HepG2 (cell line): ENCODE measurements at regions not wholly inside any gene's neighbourhood (a gene's known extent, or its start where the extent isn't known, plus 50 kb on each side); places are given as distances from the start of the nearest gene placed in this dataset.

Experiments
- ATAC-seq: fragments of 200-7000 bp; cut with Tn5 transposase; 3 replicates; pipeline ENCODE4 v1.9.1; 2020; ENCODE audit warnings: mild to moderate bottlenecking, moderate library complexity
- BruUV-seq: library from RNA; stranded (reverse); fragments of 400-500 nt; replicated peaks from 2 replicates; lab custom pipeline; 2021; lab: Mats Ljungman, UMichigan
- CTCF ChIA-PET: fragments of 300-600 bp; formaldehyde crosslinking; extraction: SDS; loops from one replicate; lab custom pipeline; 2021; ENCODE audit warnings: low total read pairs, inconsistent platforms, low intra/inter-chr PET ratio; lab: Yijun Ruan, JAX
- POLR2A ChIA-PET: fragments of 350-600 bp; sonication (Branson Sonifier 250); formaldehyde crosslinking; loops from one replicate; lab custom pipeline; 2020; ENCODE audit warnings: antibody characterized with exemption, inconsistent platforms; lab: Yijun Ruan, JAX
- DNase-seq: peaks from one replicate; pipeline ENCODE4 v3.0.0-alpha.2; 2015; ENCODE audit warnings: low spot score
- FAIRE-seq: peaks from 3 replicates; lab custom pipeline; 2011; peaks lifted over from hg19 to GRCh38; lab: Jason Lieb, UNC
- H2AFZ ChIP-seq: one replicate; pipeline ENCODE4 v1.6.1; 2011; ENCODE audit warnings: low read length, inconsistent platforms
- H3K27ac ChIP-seq: fragments of 300-600 bp; 3 replicates; pipeline ENCODE4 v1.8.0; 2011; ENCODE audit warnings: mixed run types, mild to moderate bottlenecking, mixed read lengths, low read length, inconsistent platforms; ENCODE audit not compliant: insufficient read depth; ENCODE audit errors: extremely low read length
- H3K27me3 ChIP-seq, 2 experiments: fragments of 200-600 bp in 1 of 2; 2 replicates in 1 of 2; 3 replicates in 1 of 2; pipeline versions ENCODE4 v1.6.0 to v1.8.0; 2011; ENCODE audit warnings: low read length in 2 of 2, mild to moderate bottlenecking in 2 of 2, moderate library complexity in 2 of 2, inconsistent platforms in 1 of 2; ENCODE audit not compliant: insufficient read depth in 2 of 2, control insufficient read depth in 1 of 2
- H3K36me3 ChIP-seq, 2 experiments: fragments of 200-600 bp in 1 of 2; replicated peaks in 1 of 2; 2 replicates in 1 of 2; 3 replicates in 1 of 2; pipeline versions ENCODE4 v1.5.1 to v1.8.0; 2011; ENCODE audit warnings: low read length in 2 of 2, inconsistent platforms in 1 of 2; ENCODE audit not compliant: insufficient read depth in 2 of 2, control insufficient read depth in 1 of 2
- H3K4me1 ChIP-seq: 2 replicates; pipeline ENCODE4 v1.5.1; 2012; ENCODE audit warnings: low read length, inconsistent platforms; ENCODE audit not compliant: insufficient read depth
- H3K4me2 ChIP-seq: 2 replicates; pipeline ENCODE4 v1.6.0; 2011; ENCODE audit warnings: low read depth, low read length, inconsistent platforms
- H3K4me3 ChIP-seq, 3 experiments: fragments of 200-600 bp in 1 of 3; sonication (generic), shearing (Covaris generic) in 1 of 3; replicated peaks in 1 of 3; 2 replicates each; pipeline ENCODE4 v1.5.1; 2011 to 2016; ENCODE audit warnings: low read length in 3 of 3, inconsistent platforms in 2 of 3, low read depth in 2 of 3, mild to moderate bottlenecking in 2 of 3, control low read depth in 1 of 3, mixed read lengths in 1 of 3; ENCODE audit not compliant: insufficient read depth in 1 of 3
- H3K79me2 ChIP-seq: one replicate; pipeline ENCODE4 v1.6.1; 2011; ENCODE audit warnings: low read length, inconsistent platforms; ENCODE audit not compliant: insufficient read depth
- H3K9ac ChIP-seq: 2 replicates; pipeline ENCODE4 v1.6.0; 2011; ENCODE audit warnings: mild to moderate bottlenecking, low read depth, low read length, inconsistent platforms; ENCODE audit not compliant: insufficient read depth
- H3K9me3 ChIP-seq: 2 replicates; pipeline ENCODE4 v1.5.1; 2012; ENCODE audit warnings: mild to moderate bottlenecking, low read length
- H4K20me1 ChIP-seq: 2 replicates; pipeline ENCODE4 v1.6.0; 2011; ENCODE audit warnings: inconsistent platforms, mild to moderate bottlenecking, low read length, moderate library complexity; ENCODE audit not compliant: insufficient read depth
- CHD2 ChIP-seq: IDR thresholded peaks from 2 replicates; pipeline ENCODE4 v1.6.1; 2011; ENCODE audit warnings: low read depth, low read length, improper control_type of control experiment
- FUBP1 ChIP-seq: sonication (generic); formaldehyde crosslinking; IDR thresholded peaks from 2 replicates; pipeline ENCODE4 v1.5.1; 2020; ENCODE audit warnings: missing genetic modification reagents, mild to moderate bottlenecking, borderline replicate concordance
- GLI4 ChIP-seq: sonication (generic); formaldehyde crosslinking; IDR thresholded peaks from 2 replicates; pipeline ENCODE4 v1.5.1; 2020; ENCODE audit warnings: missing genetic modification reagents, mild to moderate bottlenecking, moderate library complexity, borderline replicate concordance
- HCFC1 ChIP-seq: fragments of 150-350 bp; IDR thresholded peaks from 2 replicates; pipeline ENCODE4 v1.6.1; 2014; ENCODE audit warnings: low read depth, low read length
- NR2F6 ChIP-seq, 2 experiments: IDR thresholded peaks; 2 replicates each; pipeline ENCODE4 v1.6.1; 2016; ENCODE audit warnings: antibody characterized with exemption in 1 of 2, mild to moderate bottlenecking in 1 of 2
- SRF ChIP-seq: IDR thresholded peaks from 2 replicates; pipeline ENCODE4 v1.6.1; 2011; ENCODE audit warnings: mild to moderate bottlenecking, low read depth, low read length, moderate library complexity
- TEAD3 ChIP-seq: optimal IDR thresholded peaks from 2 replicates; pipeline ENCODE3; 2016; ENCODE audit warnings: borderline replicate concordance
- ZNF674 ChIP-seq: sonication (generic); formaldehyde crosslinking; IDR thresholded peaks from 2 replicates; pipeline ENCODE4 v1.5.0; 2020; ENCODE audit warnings: low read depth, mild to moderate bottlenecking, missing genetic modification reagents
- WGBS: methylation state at CpG from one replicate; pipeline ENCODE4 v1.1.6; 2017; ENCODE audit warnings: low lambda C conversion rate; 5-methylcytosine and 5-hydroxymethylcytosine counted together
- in situ Hi-C: cut with HindIII; loops from 2 replicates; pipeline ENCODE4 v1.10.0; 2017; ENCODE audit warnings: low pct_unique_long_range_greater_than_20kb; ENCODE audit not compliant: extremely low pct_ligation_motif_present
- intact Hi-C: fragments of 100-400 bp; cut with micrococcal nuclease; formaldehyde crosslinking; loops from one replicate; pipeline ENCODE4 v1.10.0; 2022; ENCODE audit not compliant: unreplicated experiment
- TF ChIP-seq, protein P1 (sequence below): sonication (generic); formaldehyde crosslinking; IDR thresholded peaks from 2 replicates; pipeline ENCODE4 v1.4.0; 2020; ENCODE audit warnings: mild to moderate bottlenecking, missing genetic modification reagents
- TF ChIP-seq, protein P2 (sequence below): sonication (generic); formaldehyde crosslinking; IDR thresholded peaks from 2 replicates; pipeline ENCODE4 v1.9.0; 2021; ENCODE audit warnings: missing genetic modification reagents, borderline replicate concordance

DNA sequence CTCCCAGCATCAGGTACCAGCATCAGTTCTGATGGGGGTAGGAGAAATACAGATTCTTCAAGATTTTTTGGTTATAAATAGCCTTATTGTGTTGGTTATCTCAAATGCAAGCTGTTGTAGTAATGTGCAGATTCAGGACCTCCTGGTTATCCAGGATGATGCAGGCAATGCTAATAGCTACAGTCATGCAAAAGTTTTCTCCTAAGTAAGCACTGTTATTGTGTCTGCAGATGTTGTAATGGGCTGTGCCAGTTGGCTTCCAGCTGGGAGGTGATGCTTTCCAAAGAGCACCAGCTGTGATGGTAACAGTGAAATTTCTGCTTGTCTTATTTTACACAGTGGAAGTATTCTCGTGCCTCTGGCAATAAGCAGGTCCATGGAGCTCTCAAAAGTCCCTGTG lies 719.2 kb upstream of the CTNND2 start (continued):
- TF ChIP-seq CHD2, result no peak
- TF ChIP-seq, all 625 proteins: peak for 0

GRCh38 chr5:12616093-12616492 lies 711.8 kb upstream of the CTNND2 start:
- no peak overlapping the region for H3K4me3 ChIP-seq
- BruUV-seq, result no TSS peak
- in situ Hi-C loops (no loop called here), intact Hi-C loops (no loop called here)
- no peaks in the 10 kb centered on the region for H3K4me1 ChIP-seq
- no peaks in the 10 kb centered on the region for H4K20me1 ChIP-seq
- H3K36me3 ChIP-seq, result no peaks in the 10 kb centered on the region
- H3K27me3 ChIP-seq, result no peaks in the 10 kb centered on the region
- no peak overlapping the region for H3K4me2 ChIP-seq
- FAIRE-seq (no peak), DNase-seq (no peak), ATAC-seq (no peak)
- WGBS, result 7% methylated on average over 4 of the region's 4 CpGs
- no peak overlapping the region for H3K27ac ChIP-seq
- H3K79me2 ChIP-seq, result no peaks in the 10 kb centered on the region
- CTCF ChIA-PET, result no interaction called here
- TF ChIP-seq TEAD3 (CRISPR knock-in tag), result no peak
- TF ChIP-seq, protein P1, sequence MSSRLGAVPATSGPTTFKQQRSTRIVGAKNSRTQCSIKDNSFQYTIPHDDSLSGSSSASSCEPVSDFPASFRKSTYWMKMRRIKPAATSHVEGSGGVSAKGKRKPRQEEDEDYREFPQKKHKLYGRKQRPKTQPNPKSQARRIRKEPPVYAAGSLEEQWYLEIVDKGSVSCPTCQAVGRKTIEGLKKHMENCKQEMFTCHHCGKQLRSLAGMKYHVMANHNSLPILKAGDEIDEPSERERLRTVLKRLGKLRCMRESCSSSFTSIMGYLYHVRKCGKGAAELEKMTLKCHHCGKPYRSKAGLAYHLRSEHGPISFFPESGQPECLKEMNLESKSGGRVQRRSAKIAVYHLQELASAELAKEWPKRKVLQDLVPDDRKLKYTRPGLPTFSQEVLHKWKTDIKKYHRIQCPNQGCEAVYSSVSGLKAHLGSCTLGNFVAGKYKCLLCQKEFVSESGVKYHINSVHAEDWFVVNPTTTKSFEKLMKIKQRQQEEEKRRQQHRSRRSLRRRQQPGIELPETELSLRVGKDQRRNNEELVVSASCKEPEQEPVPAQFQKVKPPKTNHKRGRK (CRISPR knock-in tag), result no peak
- no peak overlapping the region for H2AFZ ChIP-seq
- POLR2A ChIA-PET, result no interaction called here
- H3K9ac ChIP-seq, result no peak overlapping the region
- peaks cover 97% of the 10 kb centered on the region for H3K9me3 ChIP-seq

GRCh38 chr5:12615141-12615820 lies 711.0 kb upstream of the CTNND2 start:
- DNase-seq (no peak), ATAC-seq (no peak), FAIRE-seq (no peak)
- in situ Hi-C loops, result no loop called here
- Histone ChIP-seq H3K27ac (no peak overlapping the region), H3K36me3 (no peaks in the 10 kb centered on the region), H4K20me1 (no peaks in the 10 kb centered on the region), H3K9ac (no peak overlapping the region), H3K9me3 (peaks cover 95% of the 10 kb centered on the region), H3K4me1 (no peaks in the 10 kb centered on the region), H3K4me3 (no peak overlapping the region), H2AFZ (no peak overlapping the region), H3K79me2 (no peaks in the 10 kb centered on the region), H3K4me2 (no peak overlapping the region), H3K27me3 (no peaks in the 10 kb centered on the region)
- BruUV-seq, result no TSS peak
- WGBS, result 7% methylated on average over 3 of the region's 3 CpGs
- CTCF ChIA-PET, result no interaction called here
- POLR2A ChIA-PET, result no interaction called here
- intact Hi-C loops, result no loop called here
- TF ChIP-seq GLI4 (CRISPR knock-in tag), result no peak
- TF ChIP-seq FUBP1 (CRISPR knock-in tag), result no peak
- TF ChIP-seq ZNF674 (CRISPR knock-in tag), result no peak
- TF ChIP-seq, protein P2, sequence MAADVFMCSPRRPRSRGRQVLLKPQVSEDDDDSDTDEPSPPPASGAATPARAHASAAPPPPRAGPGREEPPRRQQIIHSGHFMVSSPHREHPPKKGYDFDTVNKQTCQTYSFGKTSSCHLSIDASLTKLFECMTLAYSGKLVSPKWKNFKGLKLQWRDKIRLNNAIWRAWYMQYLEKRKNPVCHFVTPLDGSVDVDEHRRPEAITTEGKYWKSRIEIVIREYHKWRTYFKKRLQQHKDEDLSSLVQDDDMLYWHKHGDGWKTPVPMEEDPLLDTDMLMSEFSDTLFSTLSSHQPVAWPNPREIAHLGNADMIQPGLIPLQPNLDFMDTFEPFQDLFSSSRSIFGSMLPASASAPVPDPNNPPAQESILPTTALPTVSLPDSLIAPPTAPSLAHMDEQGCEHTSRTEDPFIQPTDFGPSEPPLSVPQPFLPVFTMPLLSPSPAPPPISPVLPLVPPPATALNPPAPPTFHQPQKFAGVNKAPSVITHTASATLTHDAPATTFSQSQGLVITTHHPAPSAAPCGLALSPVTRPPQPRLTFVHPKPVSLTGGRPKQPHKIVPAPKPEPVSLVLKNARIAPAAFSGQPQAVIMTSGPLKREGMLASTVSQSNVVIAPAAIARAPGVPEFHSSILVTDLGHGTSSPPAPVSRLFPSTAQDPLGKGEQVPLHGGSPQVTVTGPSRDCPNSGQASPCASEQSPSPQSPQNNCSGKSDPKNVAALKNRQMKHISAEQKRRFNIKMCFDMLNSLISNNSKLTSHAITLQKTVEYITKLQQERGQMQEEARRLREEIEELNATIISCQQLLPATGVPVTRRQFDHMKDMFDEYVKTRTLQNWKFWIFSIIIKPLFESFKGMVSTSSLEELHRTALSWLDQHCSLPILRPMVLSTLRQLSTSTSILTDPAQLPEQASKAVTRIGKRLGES, result no peak
- no peak for TF ChIP-seq SRF
- TF ChIP-seq HCFC1, result no peak
- no peak for TF ChIP-seq NR2F6 (IDR thresholded peaks at IDR 0.05)
- TF ChIP-seq NR2F6 (CRISPR knock-in tag; IDR thresholded peaks at IDR 0.05), result no peak
